Smooth muscle cell (in vitro differentiated cells): ENCODE measurements at regions not wholly inside any gene's neighbourhood (a gene's known extent, or its start where the extent isn't known, plus 50 kb on each side); places are given as distances from the start of the nearest gene placed in this dataset.

Source experiments
- DNase-seq: peaks from one replicate; lab custom pipeline; 2025; ENCODE audit not compliant: unreplicated experiment; lab: John Stamatoyannopoulos, UW
- H2AFZ ChIP-seq: fragments of 200-600 bp; sonication (generic); 2 replicates; pipeline ENCODE4 v1.6.0; 2016; ENCODE audit warnings: antibody characterized with exemption, low read depth, mild to moderate bottlenecking
- H3F3A ChIP-seq: fragments of 200-600 bp; sonication (generic); 2 replicates; pipeline ENCODE4 v1.6.0; 2017; ENCODE audit warnings: antibody characterized with exemption, low read depth
- H3K27ac ChIP-seq: fragments of 200-600 bp; sonication (generic); 2 replicates; pipeline ENCODE4 v1.5.1; 2016; ENCODE audit warnings: low read depth, mild to moderate bottlenecking
- H3K27me3 ChIP-seq: fragments of 200-600 bp; sonication (generic); 2 replicates; pipeline ENCODE4 v1.6.1; 2016; ENCODE audit warnings: low read depth, mild to moderate bottlenecking
- H3K36me3 ChIP-seq: fragments of 200-600 bp; sonication (generic); 2 replicates; pipeline ENCODE4 v1.5.1; 2016; ENCODE audit warnings: low read depth
- H3K4me1 ChIP-seq: fragments of 200-600 bp; sonication (generic); 2 replicates; pipeline ENCODE4 v1.5.1; 2016; ENCODE audit warnings: low read depth
- H3K4me2 ChIP-seq: fragments of 200-600 bp; sonication (generic); 2 replicates; pipeline ENCODE4 v1.6.0; 2016; ENCODE audit warnings: mild to moderate bottlenecking
- H3K4me3 ChIP-seq: fragments of 200-600 bp; sonication (generic); 2 replicates; pipeline ENCODE4 v1.5.1; 2016; ENCODE audit warnings: mild to moderate bottlenecking
- H3K79me2 ChIP-seq: fragments of 200-600 bp; sonication (generic); 2 replicates; pipeline ENCODE4 v1.6.0; 2016; ENCODE audit warnings: low read depth, mild to moderate bottlenecking
- H3K9ac ChIP-seq: fragments of 200-600 bp; sonication (generic); 2 replicates; pipeline ENCODE4 v1.6.0; 2016; ENCODE audit warnings: low read depth
- H3K9me3 ChIP-seq: fragments of 200-600 bp; sonication (generic); replicated peaks from 2 replicates; pipeline ENCODE4 v1.5.1; 2016; ENCODE audit warnings: low read depth
- H4K20me1 ChIP-seq: fragments of 200-600 bp; sonication (generic); 2 replicates; pipeline ENCODE4 v1.6.0; 2016; ENCODE audit warnings: low read depth
- WGBS: methylation state at CpG from one replicate; pipeline ENCODE4 v1.1.7; 2016; ENCODE audit warnings: low lambda C conversion rate; 5-methylcytosine and 5-hydroxymethylcytosine counted together
- TF ChIP-seq, protein P1 (sequence below): fragments of 200-600 bp; sonication (generic); IDR thresholded peaks from 2 replicates; pipeline ENCODE4 v1.5.1; 2017; ENCODE audit warnings: borderline replicate concordance, mild to moderate bottlenecking, antibody characterized with exemption; ENCODE audit not compliant: insufficient read depth, poor library complexity, severe bottlenecking

DNA sequence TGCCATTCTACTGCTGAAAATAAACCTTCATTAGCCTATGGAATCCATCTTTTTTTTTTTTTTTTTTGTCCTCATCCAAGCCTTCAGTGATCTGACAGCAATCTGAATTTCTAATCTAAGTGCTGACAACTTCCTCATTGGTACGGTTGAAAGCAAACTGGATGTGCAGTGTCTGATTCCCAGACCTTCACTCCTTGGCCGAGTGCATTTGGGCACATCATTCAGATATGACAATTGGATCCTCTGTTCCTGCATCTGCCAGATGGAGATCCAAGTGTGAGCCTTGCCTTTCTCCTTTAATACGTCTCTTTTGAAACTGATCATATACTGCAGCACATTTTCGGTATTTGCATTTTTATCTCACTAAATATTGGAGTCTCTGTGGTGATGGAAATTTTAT, 713.1 kb downstream of the DCDC2C start:
- Histone ChIP-seq H3K4me3 (no peak overlapping the region), H3K36me3 (no peaks in the 10 kb centered on the region), H3K4me2 (no peak overlapping the region), H3K4me1 (no peaks in the 10 kb centered on the region), H3F3A (no peaks in the 10 kb centered on the region), H3K79me2 (no peaks in the 10 kb centered on the region), H3K9ac (no peak overlapping the region), H3K27ac (no peak overlapping the region), H3K27me3 (no peaks in the 10 kb centered on the region), H3K9me3 (no peaks in the 10 kb centered on the region), H2AFZ (no peak overlapping the region), H4K20me1 (no peaks in the 10 kb centered on the region)
- TF ChIP-seq, protein P1, sequence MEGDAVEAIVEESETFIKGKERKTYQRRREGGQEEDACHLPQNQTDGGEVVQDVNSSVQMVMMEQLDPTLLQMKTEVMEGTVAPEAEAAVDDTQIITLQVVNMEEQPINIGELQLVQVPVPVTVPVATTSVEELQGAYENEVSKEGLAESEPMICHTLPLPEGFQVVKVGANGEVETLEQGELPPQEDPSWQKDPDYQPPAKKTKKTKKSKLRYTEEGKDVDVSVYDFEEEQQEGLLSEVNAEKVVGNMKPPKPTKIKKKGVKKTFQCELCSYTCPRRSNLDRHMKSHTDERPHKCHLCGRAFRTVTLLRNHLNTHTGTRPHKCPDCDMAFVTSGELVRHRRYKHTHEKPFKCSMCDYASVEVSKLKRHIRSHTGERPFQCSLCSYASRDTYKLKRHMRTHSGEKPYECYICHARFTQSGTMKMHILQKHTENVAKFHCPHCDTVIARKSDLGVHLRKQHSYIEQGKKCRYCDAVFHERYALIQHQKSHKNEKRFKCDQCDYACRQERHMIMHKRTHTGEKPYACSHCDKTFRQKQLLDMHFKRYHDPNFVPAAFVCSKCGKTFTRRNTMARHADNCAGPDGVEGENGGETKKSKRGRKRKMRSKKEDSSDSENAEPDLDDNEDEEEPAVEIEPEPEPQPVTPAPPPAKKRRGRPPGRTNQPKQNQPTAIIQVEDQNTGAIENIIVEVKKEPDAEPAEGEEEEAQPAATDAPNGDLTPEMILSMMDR: no peak
- WGBS: 93% methylated on average over 4 of the region's 4 CpGs
- no peak for DNase-seq

DNA sequence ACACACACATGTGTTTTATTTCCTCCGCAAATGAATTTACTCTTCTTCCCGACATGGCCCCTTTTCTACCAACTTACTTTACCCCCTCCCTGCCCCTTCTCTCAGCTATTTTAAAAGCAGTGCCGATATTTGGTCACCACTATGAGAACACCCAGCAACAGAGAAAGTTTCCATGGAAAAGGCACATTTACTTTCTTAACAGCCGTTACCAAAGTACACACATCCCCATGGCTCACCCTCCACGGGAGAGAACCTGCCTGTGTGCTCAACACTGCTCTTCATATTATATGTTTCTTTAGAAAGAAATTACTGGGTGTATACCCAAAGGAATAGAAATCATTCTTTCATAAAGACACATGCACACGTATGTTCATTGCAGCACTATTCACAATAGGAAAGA, 714.4 kb downstream of the DCDC2C start:
- H3K27ac ChIP-seq: no peak overlapping the region
- no peaks in the 10 kb centered on the region for H3F3A ChIP-seq
- H3K4me3 ChIP-seq: no peak overlapping the region
- H2AFZ ChIP-seq: no peak overlapping the region
- DNase-seq: no peak
- H3K4me2 ChIP-seq: no peak overlapping the region
- TF ChIP-seq, protein P1: no peak
- H3K79me2 ChIP-seq: no peaks in the 10 kb centered on the region
- H3K9me3 ChIP-seq: no peaks in the 10 kb centered on the region
- no peaks in the 10 kb centered on the region for H3K36me3 ChIP-seq
- no peaks in the 10 kb centered on the region for H4K20me1 ChIP-seq
- no peaks in the 10 kb centered on the region for H3K4me1 ChIP-seq
- no peak overlapping the region for H3K9ac ChIP-seq
- no peaks in the 10 kb centered on the region for H3K27me3 ChIP-seq
- WGBS: 91% methylated on average over 6 of the region's 6 CpGs

DNA sequence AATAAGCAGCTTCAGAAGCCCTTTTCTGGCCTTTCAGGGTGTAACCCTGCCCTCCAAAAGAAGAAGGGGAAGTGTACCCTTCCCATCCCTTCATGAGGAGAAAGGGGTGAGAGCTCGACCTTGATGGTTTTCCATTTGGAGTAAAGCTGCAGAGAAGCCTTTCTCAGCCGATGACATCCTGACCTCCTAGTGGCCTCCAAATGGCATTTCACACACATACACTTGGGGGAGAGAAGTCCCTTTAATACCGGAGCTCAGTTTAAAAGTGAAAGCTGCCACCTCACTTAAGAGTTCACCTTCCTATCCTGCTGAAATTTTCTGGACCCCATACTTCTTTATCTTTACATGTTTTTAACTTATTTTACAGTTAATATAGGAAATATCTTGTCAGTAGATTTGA, 716.7 kb downstream of the DCDC2C start:
- Histone ChIP-seq H3K79me2 (no peaks in the 10 kb centered on the region), H3K4me1 (no peaks in the 10 kb centered on the region)

DNA sequence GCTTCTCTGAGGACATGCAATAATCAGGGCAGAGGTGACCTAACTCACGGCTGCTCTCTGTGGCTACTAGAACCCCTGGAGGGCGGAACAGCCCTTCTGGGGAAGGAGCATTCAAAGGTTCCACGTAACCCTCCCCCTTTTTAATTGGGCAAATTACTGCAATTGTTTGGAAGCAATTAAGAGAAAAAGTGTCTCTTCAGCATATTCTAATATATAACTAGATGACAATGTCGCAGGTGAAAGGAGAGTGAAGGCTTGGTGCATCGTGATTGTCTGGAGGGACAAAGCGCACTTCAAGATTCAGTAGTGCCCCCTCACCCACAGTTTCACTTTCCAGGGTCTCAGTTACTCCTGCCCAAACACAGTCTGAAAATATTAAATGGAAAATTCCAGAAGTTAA, 720.8 kb downstream of the DCDC2C start:
- TF ChIP-seq, protein P1: no peak
- H2AFZ ChIP-seq: no peak overlapping the region
- H3K9me3 ChIP-seq: no peaks in the 10 kb centered on the region
- no peaks in the 10 kb centered on the region for H3K27me3 ChIP-seq
- H3K4me2 ChIP-seq: no peak overlapping the region
- no peak overlapping the region for H3K9ac ChIP-seq
- no peak overlapping the region for H3K4me3 ChIP-seq
- H3K4me1 ChIP-seq: no peaks in the 10 kb centered on the region
- no peaks in the 10 kb centered on the region for H4K20me1 ChIP-seq
- WGBS: 92% methylated on average over 6 of the region's 6 CpGs
- H3K79me2 ChIP-seq: no peaks in the 10 kb centered on the region
- DNase-seq: no peak
- no peak overlapping the region for H3K27ac ChIP-seq
- H3K36me3 ChIP-seq: no peaks in the 10 kb centered on the region
- H3F3A ChIP-seq: no peaks in the 10 kb centered on the region

More for the DNA sequence above, 716.7 kb downstream of the DCDC2C start:
- no peak for DNase-seq
- Histone ChIP-seq H3K4me3 (no peak overlapping the region), H4K20me1 (no peaks in the 10 kb centered on the region), H3K27me3 (no peaks in the 10 kb centered on the region), H3K4me2 (no peak overlapping the region), H3K9ac (no peak overlapping the region), H2AFZ (no peak overlapping the region), H3F3A (no peaks in the 10 kb centered on the region), H3K27ac (no peak overlapping the region), H3K9me3 (no peaks in the 10 kb centered on the region), H3K36me3 (no peaks in the 10 kb centered on the region)
- TF ChIP-seq, protein P1: no peak
- WGBS: 59% methylated on average over 3 of the region's 3 CpGs
